Hepatocyte (in vitro differentiated cells): ENCODE measurements at regions not wholly inside any gene's neighbourhood (a gene's known extent, or its start where the extent isn't known, plus 50 kb on each side); places are given as distances from the start of the nearest gene placed in this dataset.
"Not testable (repeated sequence)": the region's sequence is repeated elsewhere in the genome, so short reads cannot be mapped to it uniquely, and the experiment has no call there.

Source experiments
- DNase-seq: peaks from one replicate; pipeline ENCODE4 v3.0.0-alpha.2; 2016; ENCODE audit warnings: low spot score
- H2AFZ ChIP-seq: fragments of 200-600 bp; sonication (generic); 2 replicates; pipeline ENCODE4 v1.6.0; 2016; ENCODE audit warnings: antibody characterized with exemption, mild to moderate bottlenecking
- H3K27ac ChIP-seq: fragments of 200-600 bp; sonication (generic); 2 replicates; pipeline ENCODE4 v1.5.1; 2016; ENCODE audit warnings: mild to moderate bottlenecking
- H3K27me3 ChIP-seq: fragments of 200-600 bp; sonication (generic); 2 replicates; pipeline ENCODE4 v1.6.1; 2016
- H3K36me3 ChIP-seq: fragments of 200-600 bp; sonication (generic); replicated peaks from 2 replicates; pipeline ENCODE4 v1.5.1; 2016; ENCODE audit warnings: low read depth; ENCODE audit not compliant: insufficient read depth
- H3K4me1 ChIP-seq: fragments of 200-600 bp; sonication (generic); 2 replicates; pipeline ENCODE4 v1.5.1; 2016; ENCODE audit warnings: mild to moderate bottlenecking, moderate library complexity; ENCODE audit not compliant: insufficient read depth
- H3K4me2 ChIP-seq: fragments of 200-600 bp; sonication (generic); 2 replicates; pipeline ENCODE4 v1.6.0; 2016
- H3K4me3 ChIP-seq: fragments of 200-600 bp; sonication (generic); 2 replicates; pipeline ENCODE4 v1.5.1; 2016; ENCODE audit warnings: mild to moderate bottlenecking
- H3K79me2 ChIP-seq: fragments of 200-600 bp; sonication (generic); 2 replicates; pipeline ENCODE4 v1.6.0; 2017; ENCODE audit warnings: mild to moderate bottlenecking
- H3K9me2 ChIP-seq: fragments of 200-600 bp; sonication (generic); replicated peaks from 2 replicates; pipeline ENCODE4 v1.6.0; 2017; ENCODE audit warnings: mild to moderate bottlenecking; ENCODE audit not compliant: insufficient read depth
- H3K9me3 ChIP-seq: fragments of 200-600 bp; sonication (generic); 2 replicates; pipeline ENCODE4 v1.5.1; 2016; ENCODE audit warnings: low read depth, mild to moderate bottlenecking
- H4K20me1 ChIP-seq: fragments of 200-600 bp; sonication (generic); 2 replicates; pipeline ENCODE4 v1.6.0; 2016; ENCODE audit warnings: mild to moderate bottlenecking; ENCODE audit not compliant: insufficient read depth, poor library complexity, severe bottlenecking
- CTCF ChIP-seq: fragments of 200-600 bp; sonication (generic); IDR thresholded peaks from 2 replicates; pipeline ENCODE4 v1.5.1; 2016; ENCODE audit warnings: antibody characterized with exemption, mild to moderate bottlenecking; ENCODE audit not compliant: poor library complexity
- EZH2 ChIP-seq: fragments of 200-600 bp; sonication (generic); IDR thresholded peaks from 2 replicates; pipeline ENCODE4 v1.6.1; 2016; ENCODE audit warnings: antibody characterized with exemption, mild to moderate bottlenecking, borderline replicate concordance
- EZH2phosphoT487 ChIP-seq: fragments of 200-600 bp; sonication (generic); IDR thresholded peaks from one replicate; pipeline ENCODE4 v1.6.1; 2018; ENCODE audit warnings: antibody characterized with exemption, mild to moderate bottlenecking, low read depth, moderate library complexity; ENCODE audit not compliant: unreplicated experiment, severe bottlenecking
- WGBS: methylation state at CpG from one replicate; pipeline ENCODE4 v1.1.6; 2016; ENCODE audit warnings: low lambda C conversion rate; ENCODE audit errors: missing lambda C conversion rate; 5-methylcytosine and 5-hydroxymethylcytosine counted together

GRCh38 chr1:73676186-73676585 is 521.8 kb downstream of the LRRIQ3 start:
- no peak overlapping the region for H3K4me2 ChIP-seq
- H3K79me2 ChIP-seq: no peaks in the 10 kb centered on the region
- H3K36me3 ChIP-seq: no peaks in the 10 kb centered on the region
- no peak overlapping the region for H3K4me3 ChIP-seq
- H4K20me1 ChIP-seq: no peaks in the 10 kb centered on the region
- H2AFZ ChIP-seq: no peak overlapping the region
- WGBS: 86% methylated on average over 3 of the region's 3 CpGs
- no peaks in the 10 kb centered on the region for H3K4me1 ChIP-seq
- H3K9me3 ChIP-seq: no peaks in the 10 kb centered on the region
- H3K27me3 ChIP-seq: no peaks in the 10 kb centered on the region
- no peak overlapping the region for H3K27ac ChIP-seq
- H3K9me2 ChIP-seq: no peaks in the 10 kb centered on the region
- no peak for TF ChIP-seq EZH2phosphoT487
- no peak for TF ChIP-seq CTCF
- TF ChIP-seq EZH2: no peak
- DNase-seq: no peak

GRCh38 chr1:73674945-73675561 is 522.9 kb downstream of the LRRIQ3 start:
- H2AFZ ChIP-seq: no peak overlapping the region
- no peaks in the 10 kb centered on the region for H3K36me3 ChIP-seq
- no peak overlapping the region for H3K4me2 ChIP-seq
- no peaks in the 10 kb centered on the region for H4K20me1 ChIP-seq
- H3K9me2 ChIP-seq: no peaks in the 10 kb centered on the region
- TF ChIP-seq EZH2phosphoT487 (no peak), CTCF (peak; percentile 69), EZH2 (no peak)
- no peaks in the 10 kb centered on the region for H3K4me1 ChIP-seq
- H3K27ac ChIP-seq: no peak overlapping the region
- no peaks in the 10 kb centered on the region for H3K79me2 ChIP-seq
- peak; percentile 25 for DNase-seq
- no peak overlapping the region for H3K4me3 ChIP-seq
- WGBS: 15% methylated on average over 2 of the region's 2 CpGs
- no peaks in the 10 kb centered on the region for H3K9me3 ChIP-seq
- H3K27me3 ChIP-seq: no peaks in the 10 kb centered on the region

GRCh38 chr1:73673971-73674370 is 524.0 kb downstream of the LRRIQ3 start:
- Histone ChIP-seq H3K9me2 (no peaks in the 10 kb centered on the region), H3K27ac (no peak overlapping the region), H3K9me3 (no peaks in the 10 kb centered on the region), H3K4me3 (no peak overlapping the region), H3K27me3 (no peaks in the 10 kb centered on the region), H3K36me3 (no peaks in the 10 kb centered on the region), H2AFZ (no peak overlapping the region), H3K4me2 (no peak overlapping the region), H3K79me2 (no peaks in the 10 kb centered on the region), H3K4me1 (no peaks in the 10 kb centered on the region), H4K20me1 (no peaks in the 10 kb centered on the region)
- no peak for DNase-seq
- TF ChIP-seq EZH2 (no peak), CTCF (no peak), EZH2phosphoT487 (no peak)
- 91% methylated on average over 1 of the region's 1 CpG for WGBS

GRCh38 chr1:73671530-73671929 is 526.4 kb downstream of the LRRIQ3 start:
- H3K4me2 ChIP-seq: no peak overlapping the region
- DNase-seq: no peak
- H3K4me3 ChIP-seq: no peak overlapping the region

GRCh38 chr1:73667959-73668358 is 530.0 kb downstream of the LRRIQ3 start:
- not testable (repeated sequence) for H3K9me2 ChIP-seq, H3K36me3 ChIP-seq, H3K4me1 ChIP-seq, DNase-seq, H3K4me3 ChIP-seq, H4K20me1 ChIP-seq, H3K27ac ChIP-seq, H3K79me2 ChIP-seq, H3K4me2 ChIP-seq, H3K27me3 ChIP-seq, H3K9me3 ChIP-seq, H2AFZ ChIP-seq
- WGBS: 93% methylated on average over 4 of the region's 4 CpGs

More at GRCh38 chr1:73671530-73671929, 526.4 kb downstream of the LRRIQ3 start:
- Histone ChIP-seq H3K27ac (no peak overlapping the region), H3K4me1 (no peaks in the 10 kb centered on the region), H3K27me3 (no peaks in the 10 kb centered on the region), H3K9me3 (no peaks in the 10 kb centered on the region), H2AFZ (no peak overlapping the region), H4K20me1 (no peaks in the 10 kb centered on the region), H3K9me2 (no peaks in the 10 kb centered on the region), H3K36me3 (no peaks in the 10 kb centered on the region), H3K79me2 (no peaks in the 10 kb centered on the region)
- WGBS: 92% methylated on average over 1 of the region's 1 CpG
- no peak for TF ChIP-seq EZH2phosphoT487
- no peak for TF ChIP-seq CTCF
- TF ChIP-seq EZH2: no peak
